Osteoblast (primary cell): ENCODE measurements at regions not wholly inside any gene's neighbourhood (a gene's known extent, or its start where the extent isn't known, plus 50 kb on each side); places are given as distances from the start of the nearest gene placed in this dataset.

Experiments
- DNase-seq: peaks from one replicate; pipeline ENCODE4 v3.0.0; 2011; ENCODE audit warnings: low spot score, mixed read lengths; ENCODE audit not compliant: insufficient read length; ENCODE audit errors: missing footprints
- H2AFZ ChIP-seq: 2 replicates; pipeline ENCODE4 v1.6.0; 2011; ENCODE audit warnings: mild to moderate bottlenecking, low read length
- H3K27ac ChIP-seq: 2 replicates; pipeline ENCODE4 v1.5.1; 2011; ENCODE audit warnings: mild to moderate bottlenecking, low read depth, low read length, moderate library complexity
- H3K27me3 ChIP-seq: 2 replicates; pipeline ENCODE4 v1.6.0; 2012; ENCODE audit warnings: mild to moderate bottlenecking, control low read depth, inconsistent platforms, low read length, moderate library complexity; ENCODE audit not compliant: insufficient read depth
- H3K36me3 ChIP-seq: 2 replicates; pipeline ENCODE4 v1.5.1; 2011; ENCODE audit warnings: mild to moderate bottlenecking, low read length, control low read depth, moderate library complexity; ENCODE audit not compliant: insufficient read depth
- H3K4me1 ChIP-seq: 2 replicates; pipeline ENCODE4 v1.5.1; 2011; ENCODE audit warnings: mild to moderate bottlenecking, low read length, control low read depth, moderate library complexity; ENCODE audit not compliant: insufficient read depth
- H3K4me2 ChIP-seq: 2 replicates; pipeline ENCODE4 v1.6.0; 2011; ENCODE audit warnings: mild to moderate bottlenecking, low read length; ENCODE audit not compliant: insufficient read depth
- H3K4me3 ChIP-seq: fragments of 200-600 bp; sonication (generic); 3 replicates; pipeline ENCODE4 v1.5.1; 2012; ENCODE audit warnings: mild to moderate bottlenecking, low read length, inconsistent platforms; ENCODE audit not compliant: insufficient read depth
- H3K79me2 ChIP-seq: 2 replicates; pipeline ENCODE4 v1.6.0; 2012; ENCODE audit warnings: mild to moderate bottlenecking, low read length, control low read depth, inconsistent platforms; ENCODE audit not compliant: insufficient read depth
- H3K9me3 ChIP-seq: 2 replicates; pipeline ENCODE4 v1.5.1; 2011; ENCODE audit warnings: low read depth, low read length, control low read depth
- H4K20me1 ChIP-seq: 2 replicates; pipeline ENCODE4 v1.6.0; 2012; ENCODE audit warnings: mild to moderate bottlenecking, low read length, control low read depth; ENCODE audit not compliant: insufficient read depth
- TF ChIP-seq, protein P1 (sequence below): IDR thresholded peaks from 2 replicates; pipeline ENCODE4 v1.5.1; 2011; ENCODE audit warnings: mild to moderate bottlenecking, low read depth, low read length, moderate library complexity; ENCODE audit errors: extremely low read depth

DNA sequence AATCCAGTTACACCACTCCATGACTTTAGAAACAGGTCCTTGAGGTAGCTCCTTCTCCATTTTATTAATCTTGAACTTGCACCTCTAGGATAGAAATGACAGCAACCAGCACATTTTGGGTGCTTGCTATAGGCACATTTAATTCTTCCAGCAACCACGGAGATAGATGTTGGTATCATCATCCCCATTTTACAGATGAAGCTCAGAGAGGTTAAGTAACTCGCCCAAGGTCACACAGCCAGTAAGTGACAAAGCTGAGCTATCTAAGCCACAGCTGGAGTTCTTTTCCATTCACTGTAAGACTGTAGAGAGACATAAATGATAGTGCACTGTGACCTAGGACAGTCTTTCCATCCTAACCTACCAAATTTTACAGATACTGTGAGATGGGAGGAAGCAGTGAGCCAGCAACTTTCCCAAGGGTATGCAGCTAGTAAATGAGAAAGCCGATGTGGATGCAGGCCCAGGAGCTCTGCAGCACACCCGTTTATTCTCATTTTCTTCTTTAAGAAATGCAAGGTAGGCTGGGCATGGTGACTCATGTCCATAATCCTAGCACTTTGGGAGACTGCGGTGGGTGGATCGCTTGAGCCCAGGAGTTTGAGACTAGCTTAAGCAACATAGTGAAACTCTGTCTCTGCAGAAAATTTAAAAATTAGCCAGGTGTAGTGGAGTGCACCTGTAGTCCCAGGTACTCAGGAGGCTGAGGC is 103.2 kb downstream of the TBX5 start:
- Histone ChIP-seq H3K4me1 (no peaks in the 10 kb centered on the region), H3K9me3 (no peaks in the 10 kb centered on the region), H2AFZ (no peak overlapping the region), H3K27me3 (no peaks in the 10 kb centered on the region), H3K27ac (no peak overlapping the region), H3K36me3 (no peaks in the 10 kb centered on the region), H3K4me3 (no peak overlapping the region), H3K4me2 (no peak overlapping the region), H3K79me2 (no peaks in the 10 kb centered on the region), H4K20me1 (no peaks in the 10 kb centered on the region)
- TF ChIP-seq, protein P1, sequence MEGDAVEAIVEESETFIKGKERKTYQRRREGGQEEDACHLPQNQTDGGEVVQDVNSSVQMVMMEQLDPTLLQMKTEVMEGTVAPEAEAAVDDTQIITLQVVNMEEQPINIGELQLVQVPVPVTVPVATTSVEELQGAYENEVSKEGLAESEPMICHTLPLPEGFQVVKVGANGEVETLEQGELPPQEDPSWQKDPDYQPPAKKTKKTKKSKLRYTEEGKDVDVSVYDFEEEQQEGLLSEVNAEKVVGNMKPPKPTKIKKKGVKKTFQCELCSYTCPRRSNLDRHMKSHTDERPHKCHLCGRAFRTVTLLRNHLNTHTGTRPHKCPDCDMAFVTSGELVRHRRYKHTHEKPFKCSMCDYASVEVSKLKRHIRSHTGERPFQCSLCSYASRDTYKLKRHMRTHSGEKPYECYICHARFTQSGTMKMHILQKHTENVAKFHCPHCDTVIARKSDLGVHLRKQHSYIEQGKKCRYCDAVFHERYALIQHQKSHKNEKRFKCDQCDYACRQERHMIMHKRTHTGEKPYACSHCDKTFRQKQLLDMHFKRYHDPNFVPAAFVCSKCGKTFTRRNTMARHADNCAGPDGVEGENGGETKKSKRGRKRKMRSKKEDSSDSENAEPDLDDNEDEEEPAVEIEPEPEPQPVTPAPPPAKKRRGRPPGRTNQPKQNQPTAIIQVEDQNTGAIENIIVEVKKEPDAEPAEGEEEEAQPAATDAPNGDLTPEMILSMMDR, result no peak
- no peak for DNase-seq

- Histone ChIP-seq H3K27ac (no peak overlapping the region), H4K20me1 (no peaks in the 10 kb centered on the region), H3K27me3 (no peaks in the 10 kb centered on the region), H3K4me2 (no peak overlapping the region), H3K4me1 (no peaks in the 10 kb centered on the region), H3K79me2 (no peaks in the 10 kb centered on the region), H3K9me3 (no peaks in the 10 kb centered on the region), H3K4me3 (no peak overlapping the region), H2AFZ (no peak overlapping the region), H3K36me3 (no peaks in the 10 kb centered on the region)
- DNase-seq, result no peak
- TF ChIP-seq, protein P1, result no peak
Measured at GRCh38 chr12:114302117-114302516, 103.8 kb downstream of the TBX5 start.

- H3K27ac ChIP-seq, result no peak overlapping the region
- H3K4me2 ChIP-seq, result no peak overlapping the region
- DNase-seq, result no peak
- H3K79me2 ChIP-seq, result no peaks in the 10 kb centered on the region
- H3K27me3 ChIP-seq, result no peaks in the 10 kb centered on the region
- no peaks in the 10 kb centered on the region for H3K36me3 ChIP-seq
- H3K4me3 ChIP-seq, result no peak overlapping the region
- no peaks in the 10 kb centered on the region for H4K20me1 ChIP-seq
- no peak overlapping the region for H2AFZ ChIP-seq
- no peaks in the 10 kb centered on the region for H3K9me3 ChIP-seq
- TF ChIP-seq, protein P1, result no peak
- H3K4me1 ChIP-seq, result no peaks in the 10 kb centered on the region
Measured at GRCh38 chr12:114294303-114294685, 111.7 kb downstream of the TBX5 start.

- DNase-seq, result no peak
- H2AFZ ChIP-seq, result no peak overlapping the region
- no peaks in the 10 kb centered on the region for H3K27me3 ChIP-seq
- no peaks in the 10 kb centered on the region for H3K79me2 ChIP-seq
- H3K4me1 ChIP-seq, result no peaks in the 10 kb centered on the region
- no peak overlapping the region for H3K27ac ChIP-seq
- no peaks in the 10 kb centered on the region for H4K20me1 ChIP-seq
- H3K9me3 ChIP-seq, result no peaks in the 10 kb centered on the region
- no peaks in the 10 kb centered on the region for H3K36me3 ChIP-seq
- no peak overlapping the region for H3K4me2 ChIP-seq
- no peak overlapping the region for H3K4me3 ChIP-seq
- TF ChIP-seq, protein P1, result no peak
Measured at GRCh38 chr12:114293571-114294302, 112.2 kb downstream of the TBX5 start.
